SK-N-SH (cell line): ENCODE measurements at regions not wholly inside any gene's neighbourhood (a gene's known extent, or its start where the extent isn't known, plus 50 kb on each side); places are given as distances from the start of the nearest gene placed in this dataset.
A peak's percentile ranks its signal among the peaks of the same experiment; 100 is the strongest.

Experiments used
- CTCF ChIA-PET: fragments of 300-600, 350-600 bp; formaldehyde crosslinking; extraction: SDS; loops from one replicate; lab custom pipeline; 2021; lab: Yijun Ruan, JAX
- POLR2A ChIA-PET: fragments of 350-600 bp; sonication (Branson Sonifier 250); formaldehyde crosslinking; extraction: SDS; loops from one replicate; lab custom pipeline; 2020; ENCODE audit warnings: antibody characterized with exemption, inconsistent platforms; lab: Yijun Ruan, JAX
- DNase-seq: peaks from one replicate; pipeline ENCODE4 v3.0.0; 2012
- H2AFZ ChIP-seq: fragments of 200-600 bp; sonication (generic); 2 replicates; pipeline ENCODE4 v1.8.1; 2016; ENCODE audit warnings: antibody characterized with exemption, mild to moderate bottlenecking, low read depth
- H3F3A ChIP-seq: fragments of 200-600 bp; sonication (generic); replicated peaks from 2 replicates; pipeline ENCODE3; 2016; ENCODE audit warnings: antibody characterized with exemption, mild to moderate bottlenecking; ENCODE audit not compliant: insufficient read depth
- H3K27ac ChIP-seq, 2 experiments: fragments of 200-500 bp in 1 of 2; fragments of 200-600 bp in 1 of 2; sonication (Bioruptor generic) in 1 of 2; sonication (generic), shearing (Covaris generic) in 1 of 2; 2 replicates each; pipeline versions ENCODE4 v1.5.1 to v1.6.1; 2014 to 2016; ENCODE audit warnings: low read depth in 2 of 2, inconsistent platforms in 1 of 2, low read length in 1 of 2, mild to moderate bottlenecking in 1 of 2, mixed read lengths in 1 of 2
- H3K27me3 ChIP-seq: fragments of 200-600 bp; sonication (generic), shearing (Covaris generic); 2 replicates; pipeline ENCODE4 v1.6.1; 2016; ENCODE audit warnings: mixed run types; ENCODE audit not compliant: insufficient read depth
- H3K36me3 ChIP-seq, 2 experiments: fragments of 200-500 bp in 1 of 2; fragments of 200-600 bp in 1 of 2; sonication (Bioruptor generic) in 1 of 2; sonication (generic) in 1 of 2; replicated peaks in 1 of 2; 2 replicates each; pipeline versions ENCODE3 to v1.5.1; 2014 to 2016; ENCODE audit warnings: low read length in 1 of 2, mild to moderate bottlenecking in 1 of 2; ENCODE audit not compliant: insufficient read depth in 2 of 2, control insufficient read depth in 1 of 2
- H3K4me1 ChIP-seq, 2 experiments: fragments of 200-500 bp in 1 of 2; fragments of 200-600 bp in 1 of 2; sonication (Bioruptor generic) in 1 of 2; sonication (generic), shearing (Covaris generic) in 1 of 2; 2 replicates each; pipeline versions ENCODE4 v1.5.1 to v1.6.1; 2014 to 2016; ENCODE audit warnings: low read depth in 1 of 2, low read length in 1 of 2, mixed run types in 1 of 2; ENCODE audit not compliant: insufficient read depth in 2 of 2, control insufficient read depth in 1 of 2
- H3K4me2 ChIP-seq: fragments of 200-600 bp; sonication (generic), shearing (Covaris generic); 2 replicates; pipeline ENCODE4 v1.6.1; 2017; ENCODE audit warnings: mixed run types
- H3K4me3 ChIP-seq, 2 experiments: fragments of 200-500 bp in 1 of 2; fragments of 200-600 bp in 1 of 2; sonication (Bioruptor generic) in 1 of 2; sonication (generic), shearing (Covaris generic) in 1 of 2; 2 replicates each; pipeline versions ENCODE4 v1.5.1 to v1.8.1; 2014 to 2016; ENCODE audit warnings: low read depth in 2 of 2, inconsistent platforms in 1 of 2, low read length in 1 of 2, mild to moderate bottlenecking in 1 of 2, mixed read lengths in 1 of 2, moderate library complexity in 1 of 2
- H3K79me2 ChIP-seq: fragments of 200-600 bp; sonication (generic); 2 replicates; pipeline ENCODE4 v1.8.1; 2017; ENCODE audit warnings: mild to moderate bottlenecking; ENCODE audit not compliant: insufficient read depth
- H3K9ac ChIP-seq: fragments of 200-600 bp; sonication (generic); 2 replicates; pipeline ENCODE4 v1.6.1; 2017; ENCODE audit warnings: mixed run types
- H3K9me2 ChIP-seq: fragments of 200-600 bp; sonication (generic); 2 replicates; pipeline ENCODE4 v1.6.1; 2017; ENCODE audit warnings: mixed run types
- H3K9me3 ChIP-seq: fragments of 200-600 bp; sonication (generic); 2 replicates; pipeline ENCODE4 v1.6.1; 2017; ENCODE audit warnings: mixed run types, mild to moderate bottlenecking, moderate library complexity
- H4K20me1 ChIP-seq: fragments of 200-600 bp; sonication (generic); 2 replicates; pipeline ENCODE4 v1.6.1; 2017; ENCODE audit warnings: mild to moderate bottlenecking, mixed run types; ENCODE audit not compliant: insufficient read depth
- CHD2 ChIP-seq: fragments of 150-350 bp; IDR thresholded peaks from 2 replicates; pipeline ENCODE4 v1.6.1; 2018; ENCODE audit warnings: low read length; ENCODE audit not compliant: partially characterized antibody
- EZH2phosphoT487 ChIP-seq: fragments of 200-600 bp; sonication (generic); IDR thresholded peaks from 2 replicates; pipeline ENCODE4 v1.6.1; 2017; ENCODE audit warnings: low read depth, mixed run types, mild to moderate bottlenecking, antibody characterized with exemption, moderate library complexity, borderline replicate concordance
- FOSL2 ChIP-seq: IDR thresholded peaks from 2 replicates; pipeline ENCODE4 v1.4.0; 2012; ENCODE audit warnings: low read depth, mild to moderate bottlenecking, moderate library complexity, borderline replicate concordance
- FOXJ3 ChIP-seq: sonication (generic); formaldehyde crosslinking; IDR thresholded peaks from 2 replicates; pipeline ENCODE4 v1.5.1; 2020; ENCODE audit warnings: mild to moderate bottlenecking, missing genetic modification reagents
- FOXM1 ChIP-seq: IDR thresholded peaks from 2 replicates; pipeline ENCODE4 v1.4.0; 2012; ENCODE audit warnings: low read depth, mild to moderate bottlenecking
- GABPA ChIP-seq: IDR thresholded peaks from 2 replicates; pipeline ENCODE4 v1.4.0; 2012; ENCODE audit warnings: low read depth, mild to moderate bottlenecking
- GATA2 ChIP-seq: sonication (generic); formaldehyde crosslinking; IDR thresholded peaks from 2 replicates; pipeline ENCODE4 v1.5.0; 2020; ENCODE audit warnings: mild to moderate bottlenecking, missing genetic modification reagents
- JUND ChIP-seq: IDR thresholded peaks from 2 replicates; pipeline ENCODE4 v1.4.0; 2012
- MEF2A ChIP-seq: IDR thresholded peaks from 2 replicates; pipeline ENCODE4 v1.4.0; 2012; ENCODE audit warnings: low read depth, borderline replicate concordance
- MXI1 ChIP-seq: IDR thresholded peaks from 2 replicates; pipeline ENCODE4 v1.6.1; 2012; ENCODE audit warnings: mild to moderate bottlenecking, low read depth, low read length, improper control_type of control experiment
- NFIC ChIP-seq: IDR thresholded peaks from 2 replicates; pipeline ENCODE4 v1.4.0; 2012; ENCODE audit warnings: borderline replicate concordance
- NRF1 ChIP-seq: IDR thresholded peaks from 2 replicates; pipeline ENCODE4 v1.6.1; 2012; ENCODE audit warnings: low read depth, mild to moderate bottlenecking, low read length
- POLR2AphosphoS5 ChIP-seq: IDR thresholded peaks from 2 replicates; pipeline ENCODE4 v1.6.1; 2012; ENCODE audit warnings: low read depth, low read length
- RCOR1 ChIP-seq: fragments of 150-350 bp; IDR thresholded peaks from 2 replicates; pipeline ENCODE4 v1.6.1; 2017; ENCODE audit warnings: antibody characterized with exemption, low read length
- RFX5 ChIP-seq: IDR thresholded peaks from 2 replicates; pipeline ENCODE4 v1.6.1; 2012; ENCODE audit warnings: mild to moderate bottlenecking, improper control_type of control experiment, low read length
- RXRA ChIP-seq: IDR thresholded peaks from 2 replicates; pipeline ENCODE4 v1.4.0; 2012; ENCODE audit warnings: low read depth, mild to moderate bottlenecking, borderline replicate concordance
- SIN3A ChIP-seq: IDR thresholded peaks from 2 replicates; pipeline ENCODE4 v1.6.1; 2012; ENCODE audit warnings: low read depth, mild to moderate bottlenecking, low read length, moderate library complexity, borderline replicate concordance
- TAF1 ChIP-seq: IDR thresholded peaks from 2 replicates; pipeline ENCODE4 v1.6.1; 2012; ENCODE audit warnings: low read depth, mild to moderate bottlenecking, low read length, moderate library complexity, borderline replicate concordance
- TCF12 ChIP-seq: IDR thresholded peaks from 2 replicates; pipeline ENCODE4 v1.4.0; 2012
- TEAD4 ChIP-seq: IDR thresholded peaks from 2 replicates; pipeline ENCODE4 v1.4.0; 2012; ENCODE audit warnings: mild to moderate bottlenecking, borderline replicate concordance; ENCODE audit not compliant: insufficient read depth
- USF2 ChIP-seq: fragments of 150-350 bp; IDR thresholded peaks from 2 replicates; pipeline ENCODE4 v1.6.1; 2017; ENCODE audit warnings: antibody characterized with exemption, low read length, low read depth, borderline replicate concordance
- YY1 ChIP-seq: IDR thresholded peaks from 2 replicates; pipeline ENCODE4 v1.4.0; 2012; ENCODE audit warnings: low read depth, mild to moderate bottlenecking
- WGBS: methylation state at CpG from one replicate; pipeline ENCODE4 v1.1.6; 2017; ENCODE audit warnings: low lambda C conversion rate; 5-methylcytosine and 5-hydroxymethylcytosine counted together
- TF ChIP-seq, protein P1 (sequence below): fragments of 150-350 bp; IDR thresholded peaks from 2 replicates; pipeline ENCODE4 v1.6.1; 2016; ENCODE audit warnings: mild to moderate bottlenecking, low read depth, low read length
- TF ChIP-seq, protein P2 (sequence below): IDR thresholded peaks from 2 replicates; pipeline ENCODE4 v1.4.0; 2012; ENCODE audit warnings: low read depth
- TF ChIP-seq, protein P3 (sequence below): IDR thresholded peaks from 2 replicates; pipeline ENCODE4 v1.6.1; 2012; ENCODE audit warnings: mild to moderate bottlenecking, low read depth, low read length, moderate library complexity
- TF ChIP-seq, protein P4 (sequence below): IDR thresholded peaks from 2 replicates; pipeline ENCODE4 v1.4.0; 2012; ENCODE audit warnings: low read depth, borderline replicate concordance

DNA sequence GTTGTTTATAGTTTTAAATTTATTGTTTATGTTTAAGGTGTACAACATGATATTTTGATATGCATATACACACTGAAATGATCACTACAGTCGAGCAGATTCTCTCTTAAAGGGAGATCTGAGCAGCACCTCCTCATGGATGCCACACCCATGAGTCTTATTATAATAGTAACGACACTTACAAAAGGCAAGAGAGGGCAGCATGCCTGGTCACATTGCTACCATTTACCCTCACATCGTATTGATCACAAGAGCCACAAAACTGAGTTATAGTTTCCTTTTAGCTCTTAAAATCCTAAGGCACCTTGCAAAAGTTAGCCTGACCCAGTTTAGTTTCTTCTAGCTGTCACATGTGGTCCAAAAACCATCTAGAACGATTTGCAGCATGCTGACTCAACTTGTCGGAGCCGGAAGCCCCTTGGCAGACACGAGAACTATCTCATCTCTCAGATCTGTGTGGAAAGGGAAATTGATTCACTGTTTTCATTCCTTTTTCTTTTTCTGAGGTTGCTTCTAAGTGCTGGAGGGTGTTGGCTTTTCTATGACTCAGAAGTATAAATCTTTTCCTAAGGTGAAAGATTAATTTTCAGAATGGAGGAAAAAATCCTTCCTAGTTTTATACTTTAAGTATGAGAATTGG, 85.3 kb downstream of the CDC42EP3 start:
- Histone ChIP-seq H3K4me1 (peaks cover 22 to 89% of the 10 kb centered on the region in 2 experiments), H3K4me2 (peak overlapping the region; percentile 57), H2AFZ (no peak overlapping the region; the same call in 1 of the 2 replicates), H3K79me2 (no peaks in the 10 kb centered on the region), H3K36me3 (no peaks in the 10 kb centered on the region), H3K9me2 (no peaks in the 10 kb centered on the region), H3K27ac (peak overlapping the region; percentile 73 to 96; a peak in 3 of 4 replicates), H3K9ac (peak overlapping the region; percentile 44; the same call in 1 of the 2 replicates), H3K27me3 (no peaks in the 10 kb centered on the region), H3F3A (peaks cover 62% of the 10 kb centered on the region), H4K20me1 (no peaks in the 10 kb centered on the region), H3K9me3 (no peaks in the 10 kb centered on the region), H3K4me3 (0 out of 4 replicates have a peak overlapping the region, but pooled peaks of 1 of the 2 experiments have one; percentile 1)
- ChIA-PET POLR2A (no interaction called here), CTCF (interaction anchor here (1.0 to 2.1 kb wide), 6 partner anchors 28 to 291 kb away, joined by 3 to 7 read pairs (median 4); no protein-coding TSS in a partner anchor)
- WGBS = 13% methylated on average over 7 of the region's 7 CpGs
- DNase-seq = no peak
- TF ChIP-seq NFIC = peak; percentile 99
- TF ChIP-seq, protein P1, sequence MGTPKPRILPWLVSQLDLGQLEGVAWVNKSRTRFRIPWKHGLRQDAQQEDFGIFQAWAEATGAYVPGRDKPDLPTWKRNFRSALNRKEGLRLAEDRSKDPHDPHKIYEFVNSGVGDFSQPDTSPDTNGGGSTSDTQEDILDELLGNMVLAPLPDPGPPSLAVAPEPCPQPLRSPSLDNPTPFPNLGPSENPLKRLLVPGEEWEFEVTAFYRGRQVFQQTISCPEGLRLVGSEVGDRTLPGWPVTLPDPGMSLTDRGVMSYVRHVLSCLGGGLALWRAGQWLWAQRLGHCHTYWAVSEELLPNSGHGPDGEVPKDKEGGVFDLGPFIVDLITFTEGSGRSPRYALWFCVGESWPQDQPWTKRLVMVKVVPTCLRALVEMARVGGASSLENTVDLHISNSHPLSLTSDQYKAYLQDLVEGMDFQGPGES = no peak
- no peak for TF ChIP-seq MXI1
- TF ChIP-seq RCOR1 = no peak
- no peak for TF ChIP-seq GATA2
- TF ChIP-seq GABPA = peak; percentile 34; the same call in 1 of the 2 replicates
- TF ChIP-seq TAF1 = 0 out of 2 replicates have a peak, but pooled peaks have one; percentile 19
- no peak for TF ChIP-seq USF2
- TF ChIP-seq NRF1 = no peak
- TF ChIP-seq, protein P2, sequence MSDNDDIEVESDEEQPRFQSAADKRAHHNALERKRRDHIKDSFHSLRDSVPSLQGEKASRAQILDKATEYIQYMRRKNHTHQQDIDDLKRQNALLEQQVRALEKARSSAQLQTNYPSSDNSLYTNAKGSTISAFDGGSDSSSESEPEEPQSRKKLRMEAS = peak; percentile 97
- no peak for TF ChIP-seq RFX5
- TF ChIP-seq TCF12 = peak; percentile 99
- TF ChIP-seq EZH2phosphoT487 = no peak
- TF ChIP-seq RXRA = peak; percentile 92
- peak; percentile 27; the same call in 1 of the 2 replicates for TF ChIP-seq YY1
- TF ChIP-seq FOSL2 = peak; percentile 99
- TF ChIP-seq CHD2 = no peak
- peak; percentile 86; the same call in 1 of the 2 replicates for TF ChIP-seq SIN3A
- TF ChIP-seq, protein P3, sequence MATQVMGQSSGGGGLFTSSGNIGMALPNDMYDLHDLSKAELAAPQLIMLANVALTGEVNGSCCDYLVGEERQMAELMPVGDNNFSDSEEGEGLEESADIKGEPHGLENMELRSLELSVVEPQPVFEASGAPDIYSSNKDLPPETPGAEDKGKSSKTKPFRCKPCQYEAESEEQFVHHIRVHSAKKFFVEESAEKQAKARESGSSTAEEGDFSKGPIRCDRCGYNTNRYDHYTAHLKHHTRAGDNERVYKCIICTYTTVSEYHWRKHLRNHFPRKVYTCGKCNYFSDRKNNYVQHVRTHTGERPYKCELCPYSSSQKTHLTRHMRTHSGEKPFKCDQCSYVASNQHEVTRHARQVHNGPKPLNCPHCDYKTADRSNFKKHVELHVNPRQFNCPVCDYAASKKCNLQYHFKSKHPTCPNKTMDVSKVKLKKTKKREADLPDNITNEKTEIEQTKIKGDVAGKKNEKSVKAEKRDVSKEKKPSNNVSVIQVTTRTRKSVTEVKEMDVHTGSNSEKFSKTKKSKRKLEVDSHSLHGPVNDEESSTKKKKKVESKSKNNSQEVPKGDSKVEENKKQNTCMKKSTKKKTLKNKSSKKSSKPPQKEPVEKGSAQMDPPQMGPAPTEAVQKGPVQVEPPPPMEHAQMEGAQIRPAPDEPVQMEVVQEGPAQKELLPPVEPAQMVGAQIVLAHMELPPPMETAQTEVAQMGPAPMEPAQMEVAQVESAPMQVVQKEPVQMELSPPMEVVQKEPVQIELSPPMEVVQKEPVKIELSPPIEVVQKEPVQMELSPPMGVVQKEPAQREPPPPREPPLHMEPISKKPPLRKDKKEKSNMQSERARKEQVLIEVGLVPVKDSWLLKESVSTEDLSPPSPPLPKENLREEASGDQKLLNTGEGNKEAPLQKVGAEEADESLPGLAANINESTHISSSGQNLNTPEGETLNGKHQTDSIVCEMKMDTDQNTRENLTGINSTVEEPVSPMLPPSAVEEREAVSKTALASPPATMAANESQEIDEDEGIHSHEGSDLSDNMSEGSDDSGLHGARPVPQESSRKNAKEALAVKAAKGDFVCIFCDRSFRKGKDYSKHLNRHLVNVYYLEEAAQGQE = peak; percentile 73; the same call in 1 of the 2 replicates
- TF ChIP-seq POLR2AphosphoS5 = peak; percentile 86; the same call in 1 of the 2 replicates
- peak; percentile 95 for TF ChIP-seq FOXM1
- TF ChIP-seq, protein P4, sequence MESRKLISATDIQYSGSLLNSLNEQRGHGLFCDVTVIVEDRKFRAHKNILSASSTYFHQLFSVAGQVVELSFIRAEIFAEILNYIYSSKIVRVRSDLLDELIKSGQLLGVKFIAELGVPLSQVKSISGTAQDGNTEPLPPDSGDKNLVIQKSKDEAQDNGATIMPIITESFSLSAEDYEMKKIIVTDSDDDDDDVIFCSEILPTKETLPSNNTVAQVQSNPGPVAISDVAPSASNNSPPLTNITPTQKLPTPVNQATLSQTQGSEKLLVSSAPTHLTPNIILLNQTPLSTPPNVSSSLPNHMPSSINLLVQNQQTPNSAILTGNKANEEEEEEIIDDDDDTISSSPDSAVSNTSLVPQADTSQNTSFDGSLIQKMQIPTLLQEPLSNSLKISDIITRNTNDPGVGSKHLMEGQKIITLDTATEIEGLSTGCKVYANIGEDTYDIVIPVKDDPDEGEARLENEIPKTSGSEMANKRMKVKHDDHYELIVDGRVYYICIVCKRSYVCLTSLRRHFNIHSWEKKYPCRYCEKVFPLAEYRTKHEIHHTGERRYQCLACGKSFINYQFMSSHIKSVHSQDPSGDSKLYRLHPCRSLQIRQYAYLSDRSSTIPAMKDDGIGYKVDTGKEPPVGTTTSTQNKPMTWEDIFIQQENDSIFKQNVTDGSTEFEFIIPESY = peak; percentile 87
- peak; percentile 100 for TF ChIP-seq JUND
- TF ChIP-seq FOXJ3 = no peak
- TF ChIP-seq MEF2A = peak; percentile 90
- peak; percentile 93 for TF ChIP-seq TEAD4
